ENCODE measurements at regions not wholly inside any gene's neighbourhood (a gene's known extent, or its start where the extent isn't known, plus 50 kb on each side); places are given as distances from the start of the nearest gene placed in this dataset.

DNA sequence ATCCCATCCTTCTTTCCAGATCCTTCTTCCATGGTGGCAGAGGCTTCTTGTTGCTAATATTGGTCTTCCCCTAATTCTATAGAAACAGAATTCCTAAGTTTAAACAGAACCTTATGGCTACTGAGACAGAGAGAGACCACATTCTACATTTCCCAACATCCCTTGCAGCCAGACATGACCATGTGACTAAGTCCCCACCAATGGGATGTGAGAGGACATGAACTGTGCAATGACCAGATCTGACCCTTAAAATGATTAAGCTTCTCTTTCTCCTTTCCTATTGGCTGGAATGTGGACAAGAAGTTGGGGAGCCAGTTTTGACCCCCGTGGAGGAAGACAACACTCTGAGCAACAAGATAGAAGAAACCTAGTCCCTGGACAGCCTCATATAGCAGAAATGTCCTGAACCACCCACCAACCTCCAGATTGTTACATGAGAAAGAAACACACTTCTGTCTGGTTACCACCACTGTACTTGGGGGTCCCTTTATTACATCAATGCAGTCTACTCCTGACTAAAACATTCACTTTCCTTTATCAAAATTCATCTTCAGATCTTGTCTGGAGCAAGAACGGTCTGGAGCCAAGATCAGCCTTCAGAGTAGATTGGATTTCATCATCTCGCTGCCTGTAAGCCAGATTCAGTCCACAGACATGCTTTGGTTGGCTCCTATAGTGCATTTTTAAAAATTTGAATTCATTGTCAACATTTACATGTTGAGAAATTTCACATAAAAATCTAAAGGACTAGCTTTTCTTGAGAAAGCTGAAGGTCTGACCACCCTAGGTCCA lies 183.9 kb downstream of the SHQ1 start:
- no peak for TF ChIP-seq EZH2 (IDR thresholded peaks at IDR 0.05)
- TF ChIP-seq, protein P1, sequence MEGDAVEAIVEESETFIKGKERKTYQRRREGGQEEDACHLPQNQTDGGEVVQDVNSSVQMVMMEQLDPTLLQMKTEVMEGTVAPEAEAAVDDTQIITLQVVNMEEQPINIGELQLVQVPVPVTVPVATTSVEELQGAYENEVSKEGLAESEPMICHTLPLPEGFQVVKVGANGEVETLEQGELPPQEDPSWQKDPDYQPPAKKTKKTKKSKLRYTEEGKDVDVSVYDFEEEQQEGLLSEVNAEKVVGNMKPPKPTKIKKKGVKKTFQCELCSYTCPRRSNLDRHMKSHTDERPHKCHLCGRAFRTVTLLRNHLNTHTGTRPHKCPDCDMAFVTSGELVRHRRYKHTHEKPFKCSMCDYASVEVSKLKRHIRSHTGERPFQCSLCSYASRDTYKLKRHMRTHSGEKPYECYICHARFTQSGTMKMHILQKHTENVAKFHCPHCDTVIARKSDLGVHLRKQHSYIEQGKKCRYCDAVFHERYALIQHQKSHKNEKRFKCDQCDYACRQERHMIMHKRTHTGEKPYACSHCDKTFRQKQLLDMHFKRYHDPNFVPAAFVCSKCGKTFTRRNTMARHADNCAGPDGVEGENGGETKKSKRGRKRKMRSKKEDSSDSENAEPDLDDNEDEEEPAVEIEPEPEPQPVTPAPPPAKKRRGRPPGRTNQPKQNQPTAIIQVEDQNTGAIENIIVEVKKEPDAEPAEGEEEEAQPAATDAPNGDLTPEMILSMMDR (IDR thresholded peaks at IDR 0.05) = no peak
